ENCODE measurements at regions not wholly inside any gene's neighbourhood (a gene's known extent, or its start where the extent isn't known, plus 50 kb on each side); places are given as distances from the start of the nearest gene placed in this dataset.

DNA sequence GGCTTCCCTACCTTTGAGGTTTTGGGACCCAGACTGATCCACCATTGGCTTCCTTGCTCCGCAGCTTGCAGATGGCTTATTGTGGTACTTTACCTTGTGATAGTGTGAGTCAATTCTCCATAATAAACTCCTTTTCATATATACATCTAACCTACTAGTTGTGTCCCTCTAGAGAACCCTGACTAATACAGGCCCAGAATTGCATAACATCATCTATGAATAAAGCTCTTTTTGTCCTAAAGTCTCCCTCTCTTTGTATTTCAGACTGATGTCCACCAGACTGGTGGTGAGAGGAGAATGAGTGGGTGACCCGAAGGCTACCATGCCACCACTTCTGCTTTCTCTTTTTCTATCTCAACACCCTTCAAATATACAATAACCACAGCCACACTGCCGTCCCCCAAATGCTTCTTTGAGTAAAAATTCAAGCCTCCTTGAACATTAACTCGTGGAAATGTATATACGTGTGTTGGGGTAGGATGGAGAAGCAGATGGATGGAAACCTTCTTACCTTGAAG, 265.7 kb downstream of the PTBP2 start:
- Histone ChIP-seq H2AFZ (ENCODE audit: low read depth, low read length) (no peak overlapping the region), H4K20me1 (ENCODE audit: insufficient read depth) (no peaks in the 10 kb centered on the region), H3K27ac (ENCODE audit: low read length) (no peak overlapping the region), H3K4me3 (ENCODE audit: low read length) (no peak overlapping the region), H3F3A (ENCODE audit: insufficient read depth, low read length, poor library complexity, severe bottlenecking) (no peaks in the 10 kb centered on the region), H3K27me3 (ENCODE audit: insufficient read depth, low read depth, low read length) (no peaks in the 10 kb centered on the region), H3K79me2 (replicated peaks; ENCODE audit: insufficient read depth, low read length) (no peaks in the 10 kb centered on the region), H3K9me2 (ENCODE audit: insufficient read depth, low read length) (no peaks in the 10 kb centered on the region), H3K4me2 (ENCODE audit: low read length) (no peak overlapping the region), H3K9ac (ENCODE audit: low read length) (no peak overlapping the region), H3K9me3 (ENCODE audit: low read length) (no peaks in the 10 kb centered on the region), H3K36me3 (ENCODE audit: insufficient read depth, low read length) (no peaks in the 10 kb centered on the region)
- TF ChIP-seq EP300 (conservative IDR thresholded peaks at IDR 0.05; ENCODE audit: poor library complexity, severe bottlenecking) (no peak), MXI1 (conservative IDR thresholded peaks at IDR 0.05; ENCODE audit: poor library complexity, severe bottlenecking) (no peak), RAD21 (conservative IDR thresholded peaks at IDR 0.05) (no peak), SMC3 (conservative IDR thresholded peaks at IDR 0.05; ENCODE audit: poor library complexity) (no peak)
- TF ChIP-seq, protein P1, sequence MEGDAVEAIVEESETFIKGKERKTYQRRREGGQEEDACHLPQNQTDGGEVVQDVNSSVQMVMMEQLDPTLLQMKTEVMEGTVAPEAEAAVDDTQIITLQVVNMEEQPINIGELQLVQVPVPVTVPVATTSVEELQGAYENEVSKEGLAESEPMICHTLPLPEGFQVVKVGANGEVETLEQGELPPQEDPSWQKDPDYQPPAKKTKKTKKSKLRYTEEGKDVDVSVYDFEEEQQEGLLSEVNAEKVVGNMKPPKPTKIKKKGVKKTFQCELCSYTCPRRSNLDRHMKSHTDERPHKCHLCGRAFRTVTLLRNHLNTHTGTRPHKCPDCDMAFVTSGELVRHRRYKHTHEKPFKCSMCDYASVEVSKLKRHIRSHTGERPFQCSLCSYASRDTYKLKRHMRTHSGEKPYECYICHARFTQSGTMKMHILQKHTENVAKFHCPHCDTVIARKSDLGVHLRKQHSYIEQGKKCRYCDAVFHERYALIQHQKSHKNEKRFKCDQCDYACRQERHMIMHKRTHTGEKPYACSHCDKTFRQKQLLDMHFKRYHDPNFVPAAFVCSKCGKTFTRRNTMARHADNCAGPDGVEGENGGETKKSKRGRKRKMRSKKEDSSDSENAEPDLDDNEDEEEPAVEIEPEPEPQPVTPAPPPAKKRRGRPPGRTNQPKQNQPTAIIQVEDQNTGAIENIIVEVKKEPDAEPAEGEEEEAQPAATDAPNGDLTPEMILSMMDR (IDR thresholded peaks at IDR 0.05; ENCODE audit: poor library complexity, severe bottlenecking): no peak

GRCh38 chr1:96989302-96989701, 267.7 kb downstream of the PTBP2 start:
- H3K9me3 ChIP-seq (ENCODE audit: low read length): no peaks in the 10 kb centered on the region
- no peaks in the 10 kb centered on the region for H3K9me2 ChIP-seq (ENCODE audit: insufficient read depth, low read length)
- H3K9ac ChIP-seq (ENCODE audit: low read length): no peak overlapping the region
- no peaks in the 10 kb centered on the region for H3K36me3 ChIP-seq (ENCODE audit: insufficient read depth, low read length)
- H3K27ac ChIP-seq (ENCODE audit: low read length): no peak overlapping the region
- TF ChIP-seq TAF1 (IDR thresholded peaks at IDR 0.05; ENCODE audit: low read depth): no peak
- TF ChIP-seq, protein P1 (IDR thresholded peaks at IDR 0.05; ENCODE audit: poor library complexity, severe bottlenecking): no peak
- TF ChIP-seq SMC3 (conservative IDR thresholded peaks at IDR 0.05; ENCODE audit: poor library complexity): no peak
- H4K20me1 ChIP-seq (ENCODE audit: insufficient read depth): no peaks in the 10 kb centered on the region
- no peak overlapping the region for H3K4me3 ChIP-seq (ENCODE audit: low read length)
- H3F3A ChIP-seq (ENCODE audit: insufficient read depth, low read length, poor library complexity, severe bottlenecking): no peaks in the 10 kb centered on the region
- H3K27me3 ChIP-seq (ENCODE audit: insufficient read depth, low read depth, low read length): no peaks in the 10 kb centered on the region
- no peak overlapping the region for H2AFZ ChIP-seq (ENCODE audit: low read depth, low read length)
- no peaks in the 10 kb centered on the region for H3K79me2 ChIP-seq (replicated peaks; ENCODE audit: insufficient read depth, low read length)
- H3K4me2 ChIP-seq (ENCODE audit: low read length): no peak overlapping the region

GRCh38 chr1:96990136-96990535, 268.6 kb downstream of the PTBP2 start:
- Histone ChIP-seq H2AFZ (ENCODE audit: low read depth, low read length) (no peak overlapping the region), H3K9me2 (ENCODE audit: insufficient read depth, low read length) (no peaks in the 10 kb centered on the region), H3K27me3 (ENCODE audit: insufficient read depth, low read depth, low read length) (no peaks in the 10 kb centered on the region)

More at GRCh38 chr1:96990136-96990535, 268.6 kb downstream of the PTBP2 start:
- H4K20me1 ChIP-seq (ENCODE audit: insufficient read depth): no peaks in the 10 kb centered on the region
- no peak overlapping the region for H3K4me3 ChIP-seq (ENCODE audit: low read length)
- TF ChIP-seq EP300 (conservative IDR thresholded peaks at IDR 0.05; ENCODE audit: poor library complexity, severe bottlenecking): no peak
- H3F3A ChIP-seq (ENCODE audit: insufficient read depth, low read length, poor library complexity, severe bottlenecking): no peaks in the 10 kb centered on the region
- H3K79me2 ChIP-seq (replicated peaks; ENCODE audit: insufficient read depth, low read length): no peaks in the 10 kb centered on the region
- no peak overlapping the region for H3K4me2 ChIP-seq (ENCODE audit: low read length)
- H3K36me3 ChIP-seq (ENCODE audit: insufficient read depth, low read length): no peaks in the 10 kb centered on the region
- H3K9me3 ChIP-seq (ENCODE audit: low read length): no peaks in the 10 kb centered on the region
- H3K9ac ChIP-seq (ENCODE audit: low read length): no peak overlapping the region
- H3K27ac ChIP-seq (ENCODE audit: low read length): no peak overlapping the region

All from neural cell (in vitro differentiated cells).